Peyer's patch (tissue), 4 donors: ENCODE measurements at regions not wholly inside any gene's neighbourhood (a gene's known extent, or its start where the extent isn't known, plus 50 kb on each side); places are given as distances from the start of the nearest gene placed in this dataset.

ENCODE experiments used
- POLR2A ChIP-seq, 2 donors: fragments of 450-650 bp; IDR thresholded peaks; one replicate each; pipeline ENCODE4 v1.5.1; 2017; ENCODE audit warnings: antibody characterized with exemption in 2 of 2, mild to moderate bottlenecking in 2 of 2, moderate library complexity in 2 of 2
- TF ChIP-seq, protein P1 (sequence below), 6 experiments: fragments of 450-650 bp in 4 of 6; fragments of 200-600 bp in 2 of 6; sonication (generic) in 1 of 6; IDR thresholded peaks; one replicate each; pipeline ENCODE4 v1.5.1; 2017 to 2019; ENCODE audit warnings: antibody characterized with exemption in 6 of 6, mild to moderate bottlenecking in 3 of 6, moderate library complexity in 1 of 6

DNA sequence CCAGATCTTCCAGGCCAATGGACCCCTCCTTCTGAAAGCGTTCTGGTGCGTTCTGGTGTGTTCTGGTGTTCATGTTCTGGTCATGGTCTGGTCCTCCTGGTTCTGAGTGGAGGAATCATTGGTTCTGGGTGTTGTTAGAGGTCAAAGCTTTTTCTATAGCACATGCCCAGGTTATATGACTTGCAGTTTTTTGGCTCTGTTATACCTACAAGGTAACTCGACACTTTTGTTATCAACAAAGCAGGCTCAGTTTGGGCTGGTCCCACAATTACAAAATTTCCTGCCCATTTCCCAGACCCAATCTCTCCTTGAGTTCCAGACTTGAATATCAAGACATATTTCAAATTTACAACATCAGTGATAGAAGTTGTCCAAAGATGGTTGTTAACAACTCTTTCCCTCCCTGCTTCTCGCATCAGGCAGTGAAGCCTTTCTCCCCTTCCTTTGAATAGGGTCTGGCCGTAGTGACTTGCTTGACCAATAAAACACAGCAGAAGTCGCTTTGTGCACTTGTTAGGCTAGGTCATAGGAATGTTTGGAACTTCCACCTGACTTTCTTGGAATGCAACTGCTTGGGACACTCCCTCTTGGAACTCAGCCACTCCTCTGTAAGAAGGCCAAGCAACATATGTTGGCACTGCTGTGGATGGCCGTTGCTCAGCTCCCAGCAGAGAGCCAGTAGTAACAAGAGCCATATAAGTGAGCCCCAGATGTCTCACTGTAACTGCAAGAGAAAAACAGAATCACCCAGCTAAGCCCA is 83.1 kb upstream of the STEAP1B start:
- no peak for TF ChIP-seq POLR2A (IDR thresholded peaks at IDR 0.05)
- TF ChIP-seq, protein P1, sequence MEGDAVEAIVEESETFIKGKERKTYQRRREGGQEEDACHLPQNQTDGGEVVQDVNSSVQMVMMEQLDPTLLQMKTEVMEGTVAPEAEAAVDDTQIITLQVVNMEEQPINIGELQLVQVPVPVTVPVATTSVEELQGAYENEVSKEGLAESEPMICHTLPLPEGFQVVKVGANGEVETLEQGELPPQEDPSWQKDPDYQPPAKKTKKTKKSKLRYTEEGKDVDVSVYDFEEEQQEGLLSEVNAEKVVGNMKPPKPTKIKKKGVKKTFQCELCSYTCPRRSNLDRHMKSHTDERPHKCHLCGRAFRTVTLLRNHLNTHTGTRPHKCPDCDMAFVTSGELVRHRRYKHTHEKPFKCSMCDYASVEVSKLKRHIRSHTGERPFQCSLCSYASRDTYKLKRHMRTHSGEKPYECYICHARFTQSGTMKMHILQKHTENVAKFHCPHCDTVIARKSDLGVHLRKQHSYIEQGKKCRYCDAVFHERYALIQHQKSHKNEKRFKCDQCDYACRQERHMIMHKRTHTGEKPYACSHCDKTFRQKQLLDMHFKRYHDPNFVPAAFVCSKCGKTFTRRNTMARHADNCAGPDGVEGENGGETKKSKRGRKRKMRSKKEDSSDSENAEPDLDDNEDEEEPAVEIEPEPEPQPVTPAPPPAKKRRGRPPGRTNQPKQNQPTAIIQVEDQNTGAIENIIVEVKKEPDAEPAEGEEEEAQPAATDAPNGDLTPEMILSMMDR (IDR thresholded peaks at IDR 0.05): no peak
